HG03159 (cell line): ENCODE measurements at regions not wholly inside any gene's neighbourhood (a gene's known extent, or its start where the extent isn't known, plus 50 kb on each side); places are given as distances from the start of the nearest gene placed in this dataset.

ENCODE experiments used
- ATAC-seq: cut with Tn5 transposase; IDR thresholded peaks from one replicate; pipeline ENCODE4 v1.9.1; 2021; ENCODE audit warnings: mild to moderate bottlenecking, moderate library complexity; ENCODE audit not compliant: unreplicated experiment

- ATAC-seq = no peak
These were observed 136.7 kb upstream of the MYCN start for GRCh38 chr2:15803543-15804245.

DNA sequence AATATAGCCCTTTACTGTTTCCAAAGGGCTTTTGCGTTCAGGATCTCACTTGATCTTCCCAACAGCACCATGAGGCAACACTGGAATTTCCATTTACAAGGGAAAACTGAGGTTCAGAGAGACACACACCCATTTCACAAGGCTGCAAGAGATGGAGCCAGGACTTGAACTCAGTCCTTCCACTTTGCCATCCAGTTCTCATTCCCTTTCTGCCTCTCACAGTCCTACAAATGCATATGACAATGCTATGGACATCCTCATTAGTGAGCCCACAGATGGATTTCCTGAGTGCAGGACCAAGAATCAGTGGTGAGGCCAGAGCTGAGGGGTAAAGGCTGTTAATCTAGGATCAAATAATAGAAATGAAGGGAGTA, 136.1 kb upstream of the MYCN start:
- ATAC-seq = no peak

DNA sequence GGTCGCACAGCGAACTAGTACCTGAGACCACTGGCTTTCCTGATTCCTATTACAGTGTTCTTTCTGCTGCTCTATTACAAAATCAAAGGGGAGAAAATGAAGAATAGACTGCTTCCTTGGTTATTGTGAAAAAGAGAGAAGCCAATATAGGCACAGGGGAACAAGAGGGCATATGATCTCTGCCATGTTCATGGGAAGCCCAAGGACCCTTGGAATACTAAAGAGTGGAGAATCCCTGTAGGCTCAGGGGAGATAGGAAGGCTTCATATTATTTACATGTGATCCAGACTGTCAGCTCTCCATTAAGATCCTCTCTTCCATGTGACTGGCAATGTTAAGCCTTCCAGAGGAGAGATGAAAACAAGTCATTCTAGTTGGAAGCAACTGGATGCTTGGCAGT, 135.7 kb upstream of the MYCN start:
- no peak for ATAC-seq

DNA sequence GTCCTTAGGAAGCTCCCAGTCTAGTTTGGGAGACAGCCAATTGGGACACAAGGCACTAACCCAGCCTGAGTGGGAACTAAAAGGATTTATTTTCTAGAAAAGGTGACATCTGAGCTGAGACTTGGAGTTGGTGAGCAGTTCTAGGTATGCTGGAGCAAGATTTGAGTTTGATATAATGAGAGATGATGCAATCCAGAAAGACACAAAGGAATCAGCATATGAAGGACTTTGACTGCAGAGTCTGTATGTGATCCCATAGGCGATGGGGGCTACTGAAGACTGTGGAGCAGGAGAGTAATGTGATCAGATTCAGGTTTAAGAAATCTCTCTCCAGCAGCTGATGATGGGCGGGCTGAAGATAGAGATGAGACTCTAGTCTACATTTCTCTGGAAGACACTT, 135.1 kb upstream of the MYCN start:
- ATAC-seq = no peak

- no peak for ATAC-seq
These were observed 134.6 kb upstream of the MYCN start for GRCh38 chr2:15805772-15806171.

DNA sequence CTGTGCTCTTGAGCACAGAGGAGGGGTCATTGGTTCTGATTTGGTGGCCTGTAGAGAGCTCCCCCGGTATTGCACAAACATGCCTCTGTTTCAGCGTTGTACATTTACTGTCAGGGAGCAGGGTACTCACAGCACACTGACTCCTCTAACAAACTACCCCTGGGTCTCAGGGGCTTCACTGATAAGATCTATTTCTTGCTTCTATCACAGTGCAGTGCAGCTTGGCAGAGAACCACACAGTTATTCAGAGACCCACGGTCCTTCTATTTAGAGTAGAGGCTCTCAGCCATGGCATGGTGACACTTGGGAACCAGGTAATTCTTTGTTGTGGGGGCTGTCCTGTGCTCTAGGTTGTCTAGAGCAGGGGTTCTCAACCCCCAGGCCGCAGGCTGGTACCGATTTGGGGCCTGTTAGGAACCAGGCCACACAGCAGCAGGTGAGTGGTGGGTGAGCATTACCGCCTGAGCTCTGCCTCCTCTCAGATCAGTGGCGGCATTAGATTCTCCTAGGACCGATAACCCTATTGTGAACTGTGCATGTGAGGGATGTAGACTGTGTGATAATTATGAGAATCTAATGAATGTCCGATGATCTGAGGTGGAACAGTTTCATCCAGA, 133.4 kb upstream of the MYCN start:
- no peak for ATAC-seq

- ATAC-seq = no peak
These were observed 132.7 kb upstream of the MYCN start for GRCh38 chr2:15807418-15808203.

- ATAC-seq = no peak
These were observed 132.0 kb upstream of the MYCN start for GRCh38 chr2:15808204-15808910.

DNA sequence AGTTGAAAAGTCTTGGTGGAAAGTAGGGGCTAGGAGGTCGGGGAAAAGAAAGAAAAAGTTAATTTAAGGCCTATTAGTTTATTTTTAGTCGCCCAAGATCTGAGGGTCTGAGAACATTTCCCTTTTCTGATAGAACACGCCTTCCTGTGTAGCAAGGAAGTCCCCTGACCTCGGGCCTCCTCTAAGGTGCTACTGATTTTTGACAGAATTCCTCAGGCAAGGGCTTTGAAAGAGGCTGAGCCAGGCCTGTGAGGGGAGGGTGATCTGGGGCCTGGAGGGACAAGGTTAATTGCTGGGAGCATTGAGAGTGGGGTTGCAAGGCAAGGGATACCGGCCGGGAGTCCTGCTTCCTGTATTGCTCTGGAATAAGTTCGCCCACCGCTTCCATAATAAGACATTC, 131.4 kb upstream of the MYCN start:
- ATAC-seq = no peak

GRCh38 chr2:15809404-15809803, 130.9 kb upstream of the MYCN start:
- ATAC-seq = no peak

DNA sequence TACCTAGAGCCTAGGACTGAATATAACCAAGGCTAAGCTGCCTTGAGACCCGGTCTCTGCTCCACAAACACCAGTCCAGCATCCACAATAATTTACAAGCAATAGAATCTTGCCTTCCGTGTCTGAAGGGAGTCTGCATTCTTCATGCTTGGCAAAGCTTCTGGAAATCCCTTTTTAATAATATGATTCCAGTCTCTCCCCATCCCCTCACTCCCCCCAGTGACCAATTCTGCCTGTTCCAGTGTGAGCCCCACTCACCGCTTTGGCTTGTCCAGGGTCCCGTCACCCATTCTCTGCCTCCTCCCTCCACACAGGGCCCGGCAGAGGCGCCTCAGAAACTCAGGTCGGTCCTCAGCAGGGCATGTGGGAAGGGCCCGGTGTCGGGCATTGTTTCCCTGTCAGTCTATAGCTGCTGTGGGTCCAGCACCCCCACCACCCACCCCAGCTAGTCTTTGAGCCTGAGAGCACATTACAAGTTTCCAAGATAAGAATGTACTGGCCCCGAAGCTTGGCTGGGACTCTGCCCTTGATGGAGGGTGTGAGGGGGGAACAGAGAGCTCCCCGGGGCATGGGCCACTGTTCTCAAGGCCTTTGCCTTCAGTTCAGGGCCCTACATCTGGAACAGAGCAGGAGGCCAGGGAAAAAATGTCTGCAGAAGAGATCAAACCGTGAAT, 129.7 kb upstream of the MYCN start:
- no peak for ATAC-seq

DNA sequence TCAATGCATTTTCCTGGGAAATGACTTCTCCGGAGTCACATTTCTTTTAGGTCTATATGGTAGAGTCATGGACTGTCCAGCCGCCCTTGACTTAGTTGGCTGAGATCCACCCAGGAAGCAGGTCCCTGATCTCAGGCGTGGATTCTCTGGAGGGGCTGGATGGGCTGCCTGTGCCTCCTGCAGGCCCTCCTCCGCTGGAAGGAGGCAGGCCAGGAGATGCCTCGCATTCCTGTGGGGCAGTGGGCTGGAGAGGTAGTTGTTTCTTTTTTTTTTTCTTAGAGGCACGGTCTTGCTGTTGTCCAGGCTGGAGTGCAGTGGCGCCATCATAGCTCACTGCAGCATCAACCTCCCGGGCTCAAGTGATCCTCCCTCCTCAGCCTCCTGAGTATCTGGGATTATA, 129.0 kb upstream of the MYCN start:
- no peak for ATAC-seq

DNA sequence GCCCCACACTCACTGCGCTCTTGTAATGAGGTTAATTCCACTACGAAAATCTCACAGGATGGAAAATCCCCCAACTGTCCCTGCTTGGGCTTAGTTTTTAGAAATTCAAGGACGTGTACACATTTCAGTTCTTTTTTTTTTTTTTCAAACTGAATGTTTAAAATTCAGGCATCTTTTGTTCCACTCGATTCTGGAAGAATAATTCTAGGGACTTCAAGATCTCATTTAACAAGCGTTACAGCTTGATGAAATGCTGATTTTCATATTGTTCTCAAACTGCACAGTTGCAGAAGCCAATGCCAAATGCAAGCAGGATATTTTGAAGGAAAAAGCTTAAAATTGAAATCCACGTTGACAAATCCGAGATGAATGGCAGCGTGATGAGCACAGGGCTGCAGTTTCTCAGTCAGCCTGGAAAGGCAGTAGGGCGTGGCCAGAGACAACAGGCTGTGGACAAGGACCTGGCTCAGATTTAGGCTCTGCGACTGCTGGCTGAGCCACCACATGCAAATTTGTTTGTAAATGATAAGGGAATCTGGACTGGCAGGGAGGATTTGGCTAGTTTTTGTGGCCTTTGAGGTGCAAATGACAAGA, 128.1 kb upstream of the MYCN start:
- ATAC-seq = no peak

DNA sequence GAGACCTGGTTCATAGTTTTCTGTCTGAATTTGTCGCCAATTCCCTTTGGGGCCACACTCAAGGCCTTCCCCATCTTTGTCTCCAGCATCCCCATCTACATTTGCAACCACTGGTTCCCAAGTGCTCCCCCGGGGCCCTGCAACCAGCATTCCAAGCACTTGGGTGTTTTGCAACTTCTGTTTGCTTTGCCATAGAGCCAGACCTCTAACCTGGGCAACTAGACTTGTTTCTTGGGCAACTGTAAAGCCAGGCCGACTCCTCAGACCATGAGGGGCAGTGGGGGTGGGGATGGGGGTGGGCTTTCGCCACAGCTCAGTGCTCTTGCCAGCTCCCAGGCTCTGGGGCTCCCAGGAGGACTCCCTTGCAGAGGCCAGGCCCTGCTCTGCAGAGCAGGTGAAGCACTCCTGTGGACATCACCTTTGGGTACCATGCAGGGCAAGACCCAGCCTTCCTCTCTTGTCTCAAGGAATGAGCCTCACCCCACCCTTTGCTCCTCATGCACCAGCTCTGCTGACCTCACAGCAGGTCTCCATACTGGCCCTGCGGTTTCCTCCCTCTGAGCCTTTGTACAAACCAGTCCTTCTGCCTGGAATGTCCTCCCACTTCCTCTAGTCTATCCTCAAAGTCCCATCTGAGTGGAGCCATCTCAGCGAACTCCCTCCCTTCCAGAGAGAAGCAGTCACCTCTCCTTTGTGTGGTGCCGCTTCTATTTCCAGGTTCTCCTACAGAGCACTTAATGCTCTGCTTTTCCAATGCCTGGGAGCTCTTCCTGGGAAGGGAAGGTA, 126.7 kb upstream of the MYCN start:
- ATAC-seq = no peak

DNA sequence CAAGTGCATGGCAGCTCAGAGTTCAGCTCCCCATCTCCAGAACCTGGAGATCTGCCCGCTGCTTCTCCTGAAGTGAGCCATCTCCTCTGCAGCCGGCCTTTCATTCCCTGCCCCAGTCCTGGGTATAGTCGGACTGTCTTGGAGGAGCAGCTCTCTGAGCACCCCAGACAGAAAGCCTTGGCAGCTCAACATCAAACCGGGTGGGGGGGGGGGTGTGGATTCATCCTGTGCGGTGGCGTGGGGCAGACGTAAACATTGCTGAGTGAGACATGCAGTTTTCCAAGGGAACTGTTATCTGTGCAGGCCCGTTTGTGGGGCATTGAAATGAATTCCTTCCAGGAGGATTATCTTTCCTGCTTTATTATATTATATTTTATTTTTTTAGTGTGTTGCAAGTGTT, 125.9 kb upstream of the MYCN start:
- ATAC-seq = no peak

DNA sequence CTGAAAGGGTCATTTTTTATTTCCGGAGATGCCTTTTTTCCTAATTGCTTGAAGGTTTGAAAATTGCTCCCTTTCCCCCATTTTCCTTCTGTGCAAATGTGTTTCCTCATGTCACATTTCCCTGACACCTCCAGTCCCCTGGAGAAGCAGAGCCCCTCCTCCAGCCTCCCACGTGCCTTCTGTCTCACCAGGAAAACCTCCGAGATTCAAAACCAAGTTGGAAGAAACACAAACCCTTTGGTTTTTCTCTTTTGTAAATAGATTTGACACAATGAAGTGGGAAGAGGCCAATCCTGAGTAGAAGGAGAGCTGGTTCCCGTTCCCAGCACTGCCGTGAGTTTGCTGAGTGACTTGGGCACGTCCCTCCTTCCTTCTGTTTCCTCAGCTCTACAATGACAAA, 125.4 kb upstream of the MYCN start:
- ATAC-seq = no peak

- no peak for ATAC-seq
These were observed 124.1 kb upstream of the MYCN start for GRCh38 chr2:15816226-15816625.

GRCh38 chr2:15816674-15817406, 123.5 kb upstream of the MYCN start:
- no peak for ATAC-seq

- no peak for ATAC-seq
These were observed 122.6 kb upstream of the MYCN start for GRCh38 chr2:15817748-15818147.
